ENCODE measurements at regions not wholly inside any gene's neighbourhood (a gene's known extent, or its start where the extent isn't known, plus 50 kb on each side); places are given as distances from the start of the nearest gene placed in this dataset.

GRCh38 chr5:96247097-96247701, 185.8 kb downstream of the PCSK1 start:
- peak; percentile 80 for DNase-seq (ENCODE audit: low read depth)

GRCh38 chr5:96245140-96246091, 187.6 kb downstream of the PCSK1 start:
- DNase-seq (ENCODE audit: low read depth) = no peak

- DNase-seq (ENCODE audit: low read depth) = no peak
Measured at GRCh38 chr5:96244696-96245095, 188.4 kb downstream of the PCSK1 start.

- no peak for DNase-seq (ENCODE audit: low read depth)
Measured at GRCh38 chr5:96243862-96244261, 189.2 kb downstream of the PCSK1 start.

GRCh38 chr5:96243203-96243602, 189.8 kb downstream of the PCSK1 start:
- DNase-seq (ENCODE audit: low read depth) = no peak

GRCh38 chr5:96242571-96242970, 190.5 kb downstream of the PCSK1 start:
- peak; percentile 72 for DNase-seq (ENCODE audit: low read depth)

- DNase-seq (ENCODE audit: low read depth) = no peak
Measured at GRCh38 chr5:96236831-96237230, 196.2 kb downstream of the PCSK1 start.

- no peak for DNase-seq (ENCODE audit: low read depth)
Measured at GRCh38 chr5:96236051-96236450, 197.0 kb downstream of the PCSK1 start.

GRCh38 chr5:96235008-96235910, 197.8 kb downstream of the PCSK1 start:
- no peak for DNase-seq (ENCODE audit: low read depth)

GRCh38 chr5:96232602-96233001, 200.4 kb downstream of the PCSK1 start:
- no peak for DNase-seq (ENCODE audit: low read depth)

- DNase-seq (ENCODE audit: low read depth) = no peak
Measured at GRCh38 chr5:96229188-96229587, 203.9 kb downstream of the PCSK1 start.

GRCh38 chr5:96228408-96228807, 204.6 kb downstream of the PCSK1 start:
- DNase-seq (ENCODE audit: low read depth) = peak; percentile 44

- no peak for DNase-seq (ENCODE audit: low read depth)
Measured at GRCh38 chr5:96227957-96228356, 205.1 kb downstream of the PCSK1 start.

- peak; percentile 96 for DNase-seq (ENCODE audit: low read depth)
Measured at GRCh38 chr5:96226941-96227552, 206.0 kb downstream of the PCSK1 start.

GRCh38 chr5:96222129-96222528, 210.9 kb downstream of the PCSK1 start:
- no peak for DNase-seq (ENCODE audit: low read depth)

GRCh38 chr5:96220610-96221390, 212.2 kb downstream of the PCSK1 start:
- peak; percentile 76 for DNase-seq (ENCODE audit: low read depth)

- DNase-seq (ENCODE audit: low read depth) = peak; percentile 87
Measured at GRCh38 chr5:96219580-96220281, 213.3 kb downstream of the PCSK1 start.

- no peak for DNase-seq (ENCODE audit: low read depth)
Measured at GRCh38 chr5:96218653-96219052, 214.4 kb downstream of the PCSK1 start.

GRCh38 chr5:96214442-96215197, 218.4 kb downstream of the PCSK1 start:
- DNase-seq (ENCODE audit: low read depth) = no peak
